HepG2 (cell line): ENCODE measurements at regions not wholly inside any gene's neighbourhood (a gene's known extent, or its start where the extent isn't known, plus 50 kb on each side); places are given as distances from the start of the nearest gene placed in this dataset.

Source experiments
- ATAC-seq: fragments of 200-7000 bp; cut with Tn5 transposase; 3 replicates; pipeline ENCODE4 v1.9.1; 2020; ENCODE audit warnings: mild to moderate bottlenecking, moderate library complexity
- BruUV-seq: library from RNA; stranded (reverse); fragments of 400-500 nt; replicated peaks from 2 replicates; lab custom pipeline; 2021; lab: Mats Ljungman, UMichigan
- CTCF ChIA-PET: fragments of 300-600 bp; formaldehyde crosslinking; extraction: SDS; loops from one replicate; lab custom pipeline; 2021; ENCODE audit warnings: low total read pairs, inconsistent platforms, low intra/inter-chr PET ratio; lab: Yijun Ruan, JAX
- POLR2A ChIA-PET: fragments of 350-600 bp; sonication (Branson Sonifier 250); formaldehyde crosslinking; loops from one replicate; lab custom pipeline; 2020; ENCODE audit warnings: antibody characterized with exemption, inconsistent platforms; lab: Yijun Ruan, JAX
- DNase-seq: peaks from one replicate; pipeline ENCODE4 v3.0.0-alpha.2; 2015; ENCODE audit warnings: low spot score
- FAIRE-seq: peaks from 3 replicates; lab custom pipeline; 2011; peaks lifted over from hg19 to GRCh38; lab: Jason Lieb, UNC
- H2AFZ ChIP-seq: one replicate; pipeline ENCODE4 v1.6.1; 2011; ENCODE audit warnings: low read length, inconsistent platforms
- H3K27ac ChIP-seq: fragments of 300-600 bp; 3 replicates; pipeline ENCODE4 v1.8.0; 2011; ENCODE audit warnings: mixed run types, mild to moderate bottlenecking, mixed read lengths, low read length, inconsistent platforms; ENCODE audit not compliant: insufficient read depth; ENCODE audit errors: extremely low read length
- H3K27me3 ChIP-seq, 2 experiments: fragments of 200-600 bp in 1 of 2; 2 replicates in 1 of 2; 3 replicates in 1 of 2; pipeline versions ENCODE4 v1.6.0 to v1.8.0; 2011; ENCODE audit warnings: low read length in 2 of 2, mild to moderate bottlenecking in 2 of 2, moderate library complexity in 2 of 2, inconsistent platforms in 1 of 2; ENCODE audit not compliant: insufficient read depth in 2 of 2, control insufficient read depth in 1 of 2
- H3K36me3 ChIP-seq, 2 experiments: fragments of 200-600 bp in 1 of 2; replicated peaks in 1 of 2; 2 replicates in 1 of 2; 3 replicates in 1 of 2; pipeline versions ENCODE4 v1.5.1 to v1.8.0; 2011; ENCODE audit warnings: low read length in 2 of 2, inconsistent platforms in 1 of 2; ENCODE audit not compliant: insufficient read depth in 2 of 2, control insufficient read depth in 1 of 2
- H3K4me1 ChIP-seq: 2 replicates; pipeline ENCODE4 v1.5.1; 2012; ENCODE audit warnings: low read length, inconsistent platforms; ENCODE audit not compliant: insufficient read depth
- H3K4me2 ChIP-seq: 2 replicates; pipeline ENCODE4 v1.6.0; 2011; ENCODE audit warnings: low read depth, low read length, inconsistent platforms
- H3K4me3 ChIP-seq, 3 experiments: fragments of 200-600 bp in 1 of 3; sonication (generic), shearing (Covaris generic) in 1 of 3; replicated peaks in 1 of 3; 2 replicates each; pipeline ENCODE4 v1.5.1; 2011 to 2016; ENCODE audit warnings: low read length in 3 of 3, inconsistent platforms in 2 of 3, low read depth in 2 of 3, mild to moderate bottlenecking in 2 of 3, control low read depth in 1 of 3, mixed read lengths in 1 of 3; ENCODE audit not compliant: insufficient read depth in 1 of 3
- H3K79me2 ChIP-seq: one replicate; pipeline ENCODE4 v1.6.1; 2011; ENCODE audit warnings: low read length, inconsistent platforms; ENCODE audit not compliant: insufficient read depth
- H3K9ac ChIP-seq: 2 replicates; pipeline ENCODE4 v1.6.0; 2011; ENCODE audit warnings: mild to moderate bottlenecking, low read depth, low read length, inconsistent platforms; ENCODE audit not compliant: insufficient read depth
- H3K9me3 ChIP-seq: 2 replicates; pipeline ENCODE4 v1.5.1; 2012; ENCODE audit warnings: mild to moderate bottlenecking, low read length
- H4K20me1 ChIP-seq: 2 replicates; pipeline ENCODE4 v1.6.0; 2011; ENCODE audit warnings: inconsistent platforms, mild to moderate bottlenecking, low read length, moderate library complexity; ENCODE audit not compliant: insufficient read depth
- EP300 ChIP-seq, 3 experiments: sonication (generic) in 1 of 3; formaldehyde crosslinking in 1 of 3; IDR thresholded peaks; 2 replicates each; pipeline versions ENCODE4 v1.5.1 to v1.6.1; 2011 to 2020; ENCODE audit warnings: low read depth in 2 of 3, low read length in 2 of 3, borderline replicate concordance in 1 of 3, improper control_type of control experiment in 1 of 3, mild to moderate bottlenecking in 1 of 3, missing genetic modification reagents in 1 of 3, moderate library complexity in 1 of 3
- SALL1 ChIP-seq: sonication (generic); formaldehyde crosslinking; IDR thresholded peaks from 2 replicates; pipeline ENCODE4 v1.8.0; 2022; ENCODE audit warnings: mild to moderate bottlenecking, missing genetic modification reagents
- ZNF383 ChIP-seq: sonication (generic); formaldehyde crosslinking; IDR thresholded peaks from 2 replicates; pipeline ENCODE4 v1.4.0; 2020; ENCODE audit warnings: missing genetic modification reagents, mild to moderate bottlenecking, borderline replicate concordance
- WGBS: methylation state at CpG from one replicate; pipeline ENCODE4 v1.1.6; 2017; ENCODE audit warnings: low lambda C conversion rate; 5-methylcytosine and 5-hydroxymethylcytosine counted together
- in situ Hi-C: cut with HindIII; loops from 2 replicates; pipeline ENCODE4 v1.10.0; 2017; ENCODE audit warnings: low pct_unique_long_range_greater_than_20kb; ENCODE audit not compliant: extremely low pct_ligation_motif_present
- intact Hi-C: fragments of 100-400 bp; cut with micrococcal nuclease; formaldehyde crosslinking; loops from one replicate; pipeline ENCODE4 v1.10.0; 2022; ENCODE audit not compliant: unreplicated experiment
- TF ChIP-seq, protein P1 (sequence below): sonication (generic); formaldehyde crosslinking; IDR thresholded peaks from 2 replicates; pipeline ENCODE4 v1.5.1; 2020; ENCODE audit warnings: missing genetic modification reagents, mild to moderate bottlenecking, borderline replicate concordance
- TF ChIP-seq, protein P2 (sequence below): sonication (generic); formaldehyde crosslinking; IDR thresholded peaks from 2 replicates; pipeline ENCODE4 v1.5.0; 2020; ENCODE audit warnings: missing genetic modification reagents

GRCh38 chr6:15993716-15994228 lies 135.1 kb upstream of the MYLIP start (continued):
- TF ChIP-seq, protein P1, sequence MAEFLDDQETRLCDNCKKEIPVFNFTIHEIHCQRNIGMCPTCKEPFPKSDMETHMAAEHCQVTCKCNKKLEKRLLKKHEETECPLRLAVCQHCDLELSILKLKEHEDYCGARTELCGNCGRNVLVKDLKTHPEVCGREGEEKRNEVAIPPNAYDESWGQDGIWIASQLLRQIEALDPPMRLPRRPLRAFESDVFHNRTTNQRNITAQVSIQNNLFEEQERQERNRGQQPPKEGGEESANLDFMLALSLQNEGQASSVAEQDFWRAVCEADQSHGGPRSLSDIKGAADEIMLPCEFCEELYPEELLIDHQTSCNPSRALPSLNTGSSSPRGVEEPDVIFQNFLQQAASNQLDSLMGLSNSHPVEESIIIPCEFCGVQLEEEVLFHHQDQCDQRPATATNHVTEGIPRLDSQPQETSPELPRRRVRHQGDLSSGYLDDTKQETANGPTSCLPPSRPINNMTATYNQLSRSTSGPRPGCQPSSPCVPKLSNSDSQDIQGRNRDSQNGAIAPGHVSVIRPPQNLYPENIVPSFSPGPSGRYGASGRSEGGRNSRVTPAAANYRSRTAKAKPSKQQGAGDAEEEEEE (CRISPR knock-in tag) = no peak

DNA sequence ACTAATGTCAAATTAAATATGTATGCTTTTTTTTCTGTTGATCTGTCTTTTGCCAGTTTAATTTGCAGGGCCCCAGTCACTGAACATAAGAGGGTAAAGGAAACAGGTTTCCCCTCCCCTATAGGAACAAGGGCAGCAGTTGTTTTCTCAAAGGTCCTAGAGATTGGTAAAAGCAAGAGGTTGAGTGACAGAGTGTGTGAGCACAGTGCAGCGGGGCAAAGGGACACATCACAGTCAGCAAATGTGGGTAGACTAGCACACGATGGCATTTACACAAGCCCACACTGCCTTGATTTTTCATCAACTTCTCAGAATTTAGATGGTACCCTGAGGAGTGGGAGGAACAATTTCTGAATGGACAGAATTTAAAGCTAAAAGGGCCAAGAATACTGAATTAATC lies 138.7 kb upstream of the MYLIP start:
- no peak overlapping the region for H2AFZ ChIP-seq
- no peak overlapping the region for H3K4me2 ChIP-seq
- intact Hi-C loops = no loop called here
- H4K20me1 ChIP-seq = no peaks in the 10 kb centered on the region
- H3K79me2 ChIP-seq = no peaks in the 10 kb centered on the region
- H3K9me3 ChIP-seq = no peaks in the 10 kb centered on the region
- 0% methylated on average over 2 of the region's 2 CpGs for WGBS
- no peak overlapping the region for H3K9ac ChIP-seq
- no peak overlapping the region for H3K27ac ChIP-seq
- POLR2A ChIA-PET = no interaction called here
- no peak overlapping the region for H3K4me3 ChIP-seq
- no peaks in the 10 kb centered on the region for H3K4me1 ChIP-seq
- no peaks in the 10 kb centered on the region for H3K36me3 ChIP-seq
- CTCF ChIA-PET = no interaction called here
- DNase-seq = no peak
- peaks cover 1 to 15% of the 10 kb centered on the region in 2 experiments; a peak in 4 of 5 replicates for H3K27me3 ChIP-seq
- TF ChIP-seq, protein P2, sequence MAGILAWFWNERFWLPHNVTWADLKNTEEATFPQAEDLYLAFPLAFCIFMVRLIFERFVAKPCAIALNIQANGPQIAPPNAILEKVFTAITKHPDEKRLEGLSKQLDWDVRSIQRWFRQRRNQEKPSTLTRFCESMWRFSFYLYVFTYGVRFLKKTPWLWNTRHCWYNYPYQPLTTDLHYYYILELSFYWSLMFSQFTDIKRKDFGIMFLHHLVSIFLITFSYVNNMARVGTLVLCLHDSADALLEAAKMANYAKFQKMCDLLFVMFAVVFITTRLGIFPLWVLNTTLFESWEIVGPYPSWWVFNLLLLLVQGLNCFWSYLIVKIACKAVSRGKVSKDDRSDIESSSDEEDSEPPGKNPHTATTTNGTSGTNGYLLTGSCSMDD = no peak
- no peak for TF ChIP-seq SALL1 (CRISPR knock-in tag)
- TF ChIP-seq ZNF383 (CRISPR knock-in tag) = no peak
- no peak for TF ChIP-seq EP300 (IDR thresholded peaks at IDR 0.05; ENCODE audit: low read depth in 2 of 2, low read length in 2 of 2)
- no peak for TF ChIP-seq EP300 (CRISPR knock-in tag; IDR thresholded peaks at IDR 0.05; ENCODE audit: borderline replicate concordance)
- in situ Hi-C loops = no loop called here
- BruUV-seq = no TSS peak
- ATAC-seq = no peak
- no peak for FAIRE-seq
